HepG2 (cell line): ENCODE measurements at regions not wholly inside any gene's neighbourhood (a gene's known extent, or its start where the extent isn't known, plus 50 kb on each side); places are given as distances from the start of the nearest gene placed in this dataset.

Experiments
- ATAC-seq: fragments of 200-7000 bp; cut with Tn5 transposase; 3 replicates; pipeline ENCODE4 v1.9.1; 2020; ENCODE audit warnings: mild to moderate bottlenecking, moderate library complexity
- BruUV-seq: library from RNA; stranded (reverse); fragments of 400-500 nt; replicated peaks from 2 replicates; lab custom pipeline; 2021; lab: Mats Ljungman, UMichigan
- CTCF ChIA-PET: fragments of 300-600 bp; formaldehyde crosslinking; extraction: SDS; loops from one replicate; lab custom pipeline; 2021; ENCODE audit warnings: low total read pairs, inconsistent platforms, low intra/inter-chr PET ratio; lab: Yijun Ruan, JAX
- POLR2A ChIA-PET: fragments of 350-600 bp; sonication (Branson Sonifier 250); formaldehyde crosslinking; loops from one replicate; lab custom pipeline; 2020; ENCODE audit warnings: antibody characterized with exemption, inconsistent platforms; lab: Yijun Ruan, JAX
- DNase-seq: peaks from one replicate; pipeline ENCODE4 v3.0.0-alpha.2; 2015; ENCODE audit warnings: low spot score
- FAIRE-seq: peaks from 3 replicates; lab custom pipeline; 2011; peaks lifted over from hg19 to GRCh38; lab: Jason Lieb, UNC
- H2AFZ ChIP-seq: one replicate; pipeline ENCODE4 v1.6.1; 2011; ENCODE audit warnings: low read length, inconsistent platforms
- H3K27ac ChIP-seq: fragments of 300-600 bp; 3 replicates; pipeline ENCODE4 v1.8.0; 2011; ENCODE audit warnings: mixed run types, mild to moderate bottlenecking, mixed read lengths, low read length, inconsistent platforms; ENCODE audit not compliant: insufficient read depth; ENCODE audit errors: extremely low read length
- H3K27me3 ChIP-seq, 2 experiments: fragments of 200-600 bp in 1 of 2; 2 replicates in 1 of 2; 3 replicates in 1 of 2; pipeline versions ENCODE4 v1.6.0 to v1.8.0; 2011; ENCODE audit warnings: low read length in 2 of 2, mild to moderate bottlenecking in 2 of 2, moderate library complexity in 2 of 2, inconsistent platforms in 1 of 2; ENCODE audit not compliant: insufficient read depth in 2 of 2, control insufficient read depth in 1 of 2
- H3K36me3 ChIP-seq, 2 experiments: fragments of 200-600 bp in 1 of 2; replicated peaks in 1 of 2; 2 replicates in 1 of 2; 3 replicates in 1 of 2; pipeline versions ENCODE4 v1.5.1 to v1.8.0; 2011; ENCODE audit warnings: low read length in 2 of 2, inconsistent platforms in 1 of 2; ENCODE audit not compliant: insufficient read depth in 2 of 2, control insufficient read depth in 1 of 2
- H3K4me1 ChIP-seq: 2 replicates; pipeline ENCODE4 v1.5.1; 2012; ENCODE audit warnings: low read length, inconsistent platforms; ENCODE audit not compliant: insufficient read depth
- H3K4me2 ChIP-seq: 2 replicates; pipeline ENCODE4 v1.6.0; 2011; ENCODE audit warnings: low read depth, low read length, inconsistent platforms
- H3K4me3 ChIP-seq, 3 experiments: fragments of 200-600 bp in 1 of 3; sonication (generic), shearing (Covaris generic) in 1 of 3; replicated peaks in 1 of 3; 2 replicates each; pipeline ENCODE4 v1.5.1; 2011 to 2016; ENCODE audit warnings: low read length in 3 of 3, inconsistent platforms in 2 of 3, low read depth in 2 of 3, mild to moderate bottlenecking in 2 of 3, control low read depth in 1 of 3, mixed read lengths in 1 of 3; ENCODE audit not compliant: insufficient read depth in 1 of 3
- H3K79me2 ChIP-seq: one replicate; pipeline ENCODE4 v1.6.1; 2011; ENCODE audit warnings: low read length, inconsistent platforms; ENCODE audit not compliant: insufficient read depth
- H3K9ac ChIP-seq: 2 replicates; pipeline ENCODE4 v1.6.0; 2011; ENCODE audit warnings: mild to moderate bottlenecking, low read depth, low read length, inconsistent platforms; ENCODE audit not compliant: insufficient read depth
- H3K9me3 ChIP-seq: 2 replicates; pipeline ENCODE4 v1.5.1; 2012; ENCODE audit warnings: mild to moderate bottlenecking, low read length
- H4K20me1 ChIP-seq: 2 replicates; pipeline ENCODE4 v1.6.0; 2011; ENCODE audit warnings: inconsistent platforms, mild to moderate bottlenecking, low read length, moderate library complexity; ENCODE audit not compliant: insufficient read depth
- FOXA3 ChIP-seq: IDR thresholded peaks from 2 replicates; pipeline ENCODE4 v1.6.1; 2016; ENCODE audit warnings: missing genetic modification reagents, missing compliant biosample characterization
- HMG20A ChIP-seq: IDR thresholded peaks from 2 replicates; pipeline ENCODE4 v1.6.1; 2016; ENCODE audit warnings: borderline replicate concordance
- LCORL ChIP-seq, 2 experiments: fragments of 450-650 bp in 1 of 2; sonication (generic) in 1 of 2; formaldehyde crosslinking in 1 of 2; IDR thresholded peaks; 2 replicates each; pipeline versions ENCODE4 v1.5.0 to v1.6.1; 2017 to 2020; ENCODE audit warnings: antibody characterized with exemption in 1 of 2, missing genetic modification reagents in 1 of 2
- REPIN1 ChIP-seq: sonication (generic); formaldehyde crosslinking; IDR thresholded peaks from 2 replicates; pipeline ENCODE4 v1.8.0; 2022; ENCODE audit warnings: missing genetic modification reagents, low read depth, mild to moderate bottlenecking, borderline replicate concordance
- SATB2 ChIP-seq: sonication (generic); formaldehyde crosslinking; IDR thresholded peaks from 2 replicates; pipeline ENCODE4 v1.5.0; 2020; ENCODE audit warnings: missing genetic modification reagents
- TAF1 ChIP-seq: sonication (generic); formaldehyde crosslinking; IDR thresholded peaks from 2 replicates; pipeline ENCODE4 v1.4.0; 2020; ENCODE audit warnings: missing genetic modification reagents
- ZNF354B ChIP-seq: sonication (generic); formaldehyde crosslinking; IDR thresholded peaks from 2 replicates; pipeline ENCODE4 v1.8.0; 2022; ENCODE audit warnings: mild to moderate bottlenecking, missing genetic modification reagents
- ZNF451 ChIP-seq: sonication (generic); formaldehyde crosslinking; IDR thresholded peaks from 2 replicates; pipeline ENCODE4 v1.5.0; 2020; ENCODE audit warnings: mild to moderate bottlenecking, missing genetic modification reagents
- WGBS: methylation state at CpG from one replicate; pipeline ENCODE4 v1.1.6; 2017; ENCODE audit warnings: low lambda C conversion rate; 5-methylcytosine and 5-hydroxymethylcytosine counted together
- in situ Hi-C: cut with HindIII; loops from 2 replicates; pipeline ENCODE4 v1.10.0; 2017; ENCODE audit warnings: low pct_unique_long_range_greater_than_20kb; ENCODE audit not compliant: extremely low pct_ligation_motif_present
- intact Hi-C: fragments of 100-400 bp; cut with micrococcal nuclease; formaldehyde crosslinking; loops from one replicate; pipeline ENCODE4 v1.10.0; 2022; ENCODE audit not compliant: unreplicated experiment
- TF ChIP-seq, protein P1 (sequence below): sonication (generic); formaldehyde crosslinking; IDR thresholded peaks from 2 replicates; pipeline ENCODE4 v1.4.0; 2020; ENCODE audit warnings: missing genetic modification reagents
- TF ChIP-seq, protein P2 (sequence below): sonication (generic); formaldehyde crosslinking; IDR thresholded peaks from 2 replicates; pipeline ENCODE4 v1.5.0; 2020; ENCODE audit warnings: missing genetic modification reagents
- TF ChIP-seq, protein P3 (sequence below): sonication (generic); formaldehyde crosslinking; IDR thresholded peaks from 2 replicates; pipeline ENCODE4 v1.5.0; 2020; ENCODE audit warnings: mild to moderate bottlenecking, missing genetic modification reagents

DNA sequence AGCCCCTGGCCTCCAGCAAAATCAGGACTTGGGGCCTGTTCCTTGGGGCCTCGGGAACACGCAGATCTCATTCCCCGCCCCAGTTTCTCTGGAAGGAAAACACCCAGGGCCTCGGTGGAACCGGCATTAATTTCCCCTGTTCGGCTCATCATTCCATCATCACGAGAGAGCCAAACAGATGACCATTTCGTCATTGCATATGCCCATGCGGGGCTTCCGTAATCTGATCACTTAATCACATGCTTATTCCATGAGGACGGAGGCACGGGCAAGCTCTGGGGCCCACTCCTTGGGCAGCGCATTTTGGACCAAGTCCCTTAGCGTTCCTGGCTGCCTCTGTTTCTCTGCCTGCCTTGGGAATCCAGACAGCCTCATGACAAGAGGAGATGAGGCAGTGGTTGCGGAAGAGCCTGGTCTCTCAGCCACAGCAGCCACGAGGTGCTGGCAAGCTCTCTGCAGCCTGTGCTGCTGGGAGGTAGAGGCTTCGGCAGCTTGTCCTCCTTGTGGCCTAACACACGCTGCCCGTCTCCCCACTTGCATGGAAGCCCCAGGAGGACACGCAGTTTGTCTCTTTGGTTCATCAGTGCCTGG lies 65.0 kb upstream of the IER5L start:
- Histone ChIP-seq H3K36me3 (no peaks in the 10 kb centered on the region), H3K9ac (no peak overlapping the region), H3K27ac (no peak overlapping the region), H3K79me2 (no peaks in the 10 kb centered on the region)
- ChIA-PET CTCF (no interaction called here), POLR2A (no interaction called here)
- BruUV-seq = no TSS peak
- no peak for DNase-seq
- WGBS = 53% methylated on average over 9 of the region's 20 CpGs
- TF ChIP-seq REPIN1 (CRISPR knock-in tag) = no peak
- TF ChIP-seq LCORL (IDR thresholded peaks at IDR 0.05) = no peak
- no peak for TF ChIP-seq LCORL (CRISPR knock-in tag; IDR thresholded peaks at IDR 0.05)
- TF ChIP-seq, all 625 proteins: peak for 0
- no peak for FAIRE-seq
- in situ Hi-C loops = no loop called here
- no peak; the same call in 2 of the 3 replicates for ATAC-seq
- no peaks in the 10 kb centered on the region for H4K20me1 ChIP-seq
- H3K9me3 ChIP-seq = no peaks in the 10 kb centered on the region
- intact Hi-C loops = no loop called here
- no peak overlapping the region for H3K4me3 ChIP-seq
- H3K4me2 ChIP-seq = no peak overlapping the region
- H2AFZ ChIP-seq = no peak overlapping the region
- H3K4me1 ChIP-seq = no peaks in the 10 kb centered on the region
- peaks cover 3 to 41% of the 10 kb centered on the region in 2 experiments; a peak in 4 of 5 replicates for H3K27me3 ChIP-seq

DNA sequence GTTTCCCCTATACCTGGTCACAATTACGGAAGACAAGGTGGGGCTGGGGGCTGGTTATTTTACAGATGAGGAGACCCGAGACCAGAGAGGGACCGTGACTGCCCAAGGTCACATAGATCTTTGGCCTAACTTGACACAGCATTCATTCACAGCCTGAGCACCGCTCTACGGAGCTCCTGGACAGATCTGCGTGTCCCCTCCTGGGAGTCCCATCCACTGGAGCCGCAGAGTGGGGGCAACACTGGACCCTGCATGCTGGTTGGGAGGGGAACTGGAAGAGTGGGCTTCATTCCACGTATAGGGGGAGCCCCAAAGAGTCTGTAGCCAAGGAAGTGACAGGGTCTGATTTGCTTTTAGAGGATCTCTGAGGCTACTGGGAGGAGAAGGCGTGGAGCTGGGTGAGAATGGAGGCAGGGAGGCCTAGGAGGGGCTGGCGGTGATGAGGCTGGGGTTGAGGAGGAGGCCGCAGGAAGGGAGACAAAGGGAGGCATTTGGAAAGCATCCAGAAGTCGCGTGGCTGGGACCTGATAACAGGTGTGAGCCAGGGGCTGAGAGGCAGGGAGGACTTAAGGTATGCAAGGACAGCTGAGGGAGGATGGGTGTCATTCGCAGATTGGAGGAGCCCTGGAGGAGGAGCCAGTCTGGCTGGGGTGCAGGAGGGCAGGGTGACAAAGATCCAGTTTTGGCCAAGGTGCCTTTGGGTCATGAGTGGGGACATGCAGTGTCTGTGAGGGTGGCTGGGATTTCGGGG lies 64.3 kb upstream of the IER5L start:
- ATAC-seq = no peak
- no TSS peak for BruUV-seq
- TF ChIP-seq ZNF451 (no peak), TAF1 (CRISPR knock-in tag) (no peak), SATB2 (CRISPR knock-in tag) (no peak), HMG20A (CRISPR knock-in tag) (no peak), FOXA3 (CRISPR knock-in tag) (no peak), ZNF354B (CRISPR knock-in tag) (no peak)
- TF ChIP-seq, protein P1, sequence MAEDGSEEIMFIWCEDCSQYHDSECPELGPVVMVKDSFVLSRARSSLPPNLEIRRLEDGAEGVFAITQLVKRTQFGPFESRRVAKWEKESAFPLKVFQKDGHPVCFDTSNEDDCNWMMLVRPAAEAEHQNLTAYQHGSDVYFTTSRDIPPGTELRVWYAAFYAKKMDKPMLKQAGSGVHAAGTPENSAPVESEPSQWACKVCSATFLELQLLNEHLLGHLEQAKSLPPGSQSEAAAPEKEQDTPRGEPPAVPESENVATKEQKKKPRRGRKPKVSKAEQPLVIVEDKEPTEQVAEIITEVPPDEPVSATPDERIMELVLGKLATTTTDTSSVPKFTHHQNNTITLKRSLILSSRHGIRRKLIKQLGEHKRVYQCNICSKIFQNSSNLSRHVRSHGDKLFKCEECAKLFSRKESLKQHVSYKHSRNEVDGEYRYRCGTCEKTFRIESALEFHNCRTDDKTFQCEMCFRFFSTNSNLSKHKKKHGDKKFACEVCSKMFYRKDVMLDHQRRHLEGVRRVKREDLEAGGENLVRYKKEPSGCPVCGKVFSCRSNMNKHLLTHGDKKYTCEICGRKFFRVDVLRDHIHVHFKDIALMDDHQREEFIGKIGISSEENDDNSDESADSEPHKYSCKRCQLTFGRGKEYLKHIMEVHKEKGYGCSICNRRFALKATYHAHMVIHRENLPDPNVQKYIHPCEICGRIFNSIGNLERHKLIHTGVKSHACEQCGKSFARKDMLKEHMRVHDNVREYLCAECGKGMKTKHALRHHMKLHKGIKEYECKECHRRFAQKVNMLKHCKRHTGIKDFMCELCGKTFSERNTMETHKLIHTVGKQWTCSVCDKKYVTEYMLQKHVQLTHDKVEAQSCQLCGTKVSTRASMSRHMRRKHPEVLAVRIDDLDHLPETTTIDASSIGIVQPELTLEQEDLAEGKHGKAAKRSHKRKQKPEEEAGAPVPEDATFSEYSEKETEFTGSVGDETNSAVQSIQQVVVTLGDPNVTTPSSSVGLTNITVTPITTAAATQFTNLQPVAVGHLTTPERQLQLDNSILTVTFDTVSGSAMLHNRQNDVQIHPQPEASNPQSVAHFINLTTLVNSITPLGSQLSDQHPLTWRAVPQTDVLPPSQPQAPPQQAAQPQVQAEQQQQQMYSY = no peak
- TF ChIP-seq, protein P2, sequence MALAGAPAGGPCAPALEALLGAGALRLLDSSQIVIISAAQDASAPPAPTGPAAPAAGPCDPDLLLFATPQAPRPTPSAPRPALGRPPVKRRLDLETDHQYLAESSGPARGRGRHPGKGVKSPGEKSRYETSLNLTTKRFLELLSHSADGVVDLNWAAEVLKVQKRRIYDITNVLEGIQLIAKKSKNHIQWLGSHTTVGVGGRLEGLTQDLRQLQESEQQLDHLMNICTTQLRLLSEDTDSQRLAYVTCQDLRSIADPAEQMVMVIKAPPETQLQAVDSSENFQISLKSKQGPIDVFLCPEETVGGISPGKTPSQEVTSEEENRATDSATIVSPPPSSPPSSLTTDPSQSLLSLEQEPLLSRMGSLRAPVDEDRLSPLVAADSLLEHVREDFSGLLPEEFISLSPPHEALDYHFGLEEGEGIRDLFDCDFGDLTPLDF = no peak
- TF ChIP-seq, protein P3, sequence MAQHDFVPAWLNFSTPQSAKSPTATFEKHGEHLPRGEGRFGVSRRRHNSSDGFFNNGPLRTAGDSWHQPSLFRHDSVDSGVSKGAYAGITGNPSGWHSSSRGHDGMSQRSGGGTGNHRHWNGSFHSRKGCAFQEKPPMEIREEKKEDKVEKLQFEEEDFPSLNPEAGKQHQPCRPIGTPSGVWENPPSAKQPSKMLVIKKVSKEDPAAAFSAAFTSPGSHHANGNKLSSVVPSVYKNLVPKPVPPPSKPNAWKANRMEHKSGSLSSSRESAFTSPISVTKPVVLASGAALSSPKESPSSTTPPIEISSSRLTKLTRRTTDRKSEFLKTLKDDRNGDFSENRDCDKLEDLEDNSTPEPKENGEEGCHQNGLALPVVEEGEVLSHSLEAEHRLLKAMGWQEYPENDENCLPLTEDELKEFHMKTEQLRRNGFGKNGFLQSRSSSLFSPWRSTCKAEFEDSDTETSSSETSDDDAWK = no peak

More for the DNA sequence above, 64.3 kb upstream of the IER5L start:
- Histone ChIP-seq H3K79me2 (no peaks in the 10 kb centered on the region), H4K20me1 (no peaks in the 10 kb centered on the region), H3K36me3 (no peaks in the 10 kb centered on the region), H3K4me2 (no peak overlapping the region), H2AFZ (no peak overlapping the region), H3K4me3 (no peak overlapping the region), H3K4me1 (no peaks in the 10 kb centered on the region), H3K27ac (no peak overlapping the region), H3K9ac (no peak overlapping the region), H3K27me3 (peaks cover 3 to 40% of the 10 kb centered on the region in 2 experiments; a peak in 4 of 5 replicates), H3K9me3 (no peaks in the 10 kb centered on the region)
- FAIRE-seq (no peak), DNase-seq (no peak)
- in situ Hi-C loops = no loop called here
- ChIA-PET POLR2A (no interaction called here), CTCF (no interaction called here)
- intact Hi-C loops = no loop called here
- 25% methylated on average over 14 of the region's 15 CpGs for WGBS
